GM12878 (cell line): ENCODE measurements at regions not wholly inside any gene's neighbourhood (a gene's known extent, or its start where the extent isn't known, plus 50 kb on each side); places are given as distances from the start of the nearest gene placed in this dataset.

Experiments used
- ATAC-seq: fragments of 200-7000 bp; cut with Tn5 transposase; 3 replicates; pipeline ENCODE4 v1.9.1; 2020; ENCODE audit warnings: mild to moderate bottlenecking, moderate library complexity
- BruUV-seq: library from RNA; stranded (reverse); fragments of 400-500 nt; replicated peaks from 2 replicates; lab custom pipeline; 2021; lab: Mats Ljungman, UMichigan
- CTCF ChIA-PET: fragments of 300-600 bp; sonication (Branson Sonifier 250); formaldehyde crosslinking; extraction: SDS; loops from one replicate; lab custom pipeline; 2021; ENCODE audit warnings: inconsistent platforms; lab: Yijun Ruan, JAX
- POLR2A ChIA-PET: fragments of 350-600 bp; formaldehyde crosslinking; extraction: SDS; loops from one replicate; lab custom pipeline; 2021; ENCODE audit warnings: inconsistent platforms; lab: Charles Lee
- RAD21 ChIA-PET: fragments of 300-600 bp; sonication (Branson Sonifier 250); formaldehyde crosslinking; loops from one replicate; lab custom pipeline; 2023; ENCODE audit warnings: antibody characterized with exemption; ENCODE audit not compliant: unreplicated experiment; lab: Charles Lee
- SMC1A ChIA-PET: fragments of 300-600 bp; sonication (Branson Sonifier 250); formaldehyde crosslinking; loops from one replicate; lab custom pipeline; 2023; ENCODE audit not compliant: unreplicated experiment, uncharacterized antibody; lab: Charles Lee
- DNase-seq: peaks from one replicate; pipeline ENCODE4 v3.0.0-alpha.2; 2011; ENCODE audit warnings: low read depth, low spot score
- FAIRE-seq: peaks from 3 replicates; lab custom pipeline; 2011; peaks lifted over from hg19 to GRCh38; lab: Jason Lieb, UNC
- H2AFZ ChIP-seq: 2 replicates; pipeline ENCODE4 v1.6.0; 2011; ENCODE audit warnings: low read depth, low read length, control low read depth; ENCODE audit not compliant: control insufficient read depth
- H3K27ac ChIP-seq: 2 replicates; pipeline ENCODE4 v1.5.1; 2011; ENCODE audit warnings: control low read depth; ENCODE audit not compliant: control insufficient read depth, insufficient read depth
- H3K27me3 ChIP-seq, 2 experiments: replicated peaks in 1 of 2; 2 replicates each; pipeline versions ENCODE4 v1.6.0 to v1.6.1; 2011; ENCODE audit warnings: low read length in 1 of 2; ENCODE audit not compliant: control insufficient read depth in 2 of 2, insufficient read depth in 2 of 2
- H3K36me3 ChIP-seq, 2 experiments: 2 replicates each; pipeline ENCODE4 v1.5.1; 2011; ENCODE audit warnings: low read length in 1 of 2; ENCODE audit not compliant: control insufficient read depth in 2 of 2, insufficient read depth in 2 of 2
- H3K4me1 ChIP-seq: 2 replicates; pipeline ENCODE4 v1.6.1; 2011; ENCODE audit warnings: mild to moderate bottlenecking, low read length, moderate library complexity, mixed read lengths; ENCODE audit not compliant: control insufficient read depth, insufficient read depth
- H3K4me2 ChIP-seq: 2 replicates; pipeline ENCODE4 v1.6.0; 2011; ENCODE audit warnings: control low read depth; ENCODE audit not compliant: control insufficient read depth, insufficient read depth
- H3K4me3 ChIP-seq: fragments of 200-600 bp; sonication (generic); 2 replicates; pipeline ENCODE4 v1.5.1; 2016
- H3K79me2 ChIP-seq: 2 replicates; pipeline ENCODE4 v1.6.0; 2011; ENCODE audit warnings: low read length; ENCODE audit not compliant: control insufficient read depth, insufficient read depth
- H3K9ac ChIP-seq: 2 replicates; pipeline ENCODE4 v1.8.0; 2011; ENCODE audit warnings: low read length, control low read depth, mixed read lengths; ENCODE audit not compliant: control insufficient read depth, insufficient read depth
- H3K9me3 ChIP-seq: replicated peaks from 3 replicates; pipeline ENCODE4 v1.5.1; 2011; ENCODE audit warnings: mild to moderate bottlenecking, low read length; ENCODE audit not compliant: control insufficient read depth, insufficient read depth
- H4K20me1 ChIP-seq: 2 replicates; pipeline ENCODE4 v1.6.0; 2011; ENCODE audit not compliant: control insufficient read depth, insufficient read depth
- CEBPB ChIP-seq, 2 experiments: fragments of 150-350 bp in 1 of 2; IDR thresholded peaks; 2 replicates each; pipeline ENCODE4 v1.6.1; 2012 to 2014; ENCODE audit warnings: low read depth in 2 of 2, low read length in 2 of 2, borderline replicate concordance in 1 of 2, inconsistent platforms in 1 of 2
- CREM ChIP-seq: IDR thresholded peaks from 2 replicates; pipeline ENCODE4 v1.6.1; 2014; ENCODE audit warnings: antibody characterized with exemption, low read depth
- GABPA ChIP-seq: IDR thresholded peaks from 2 replicates; pipeline ENCODE4 v1.6.1; 2014; ENCODE audit warnings: antibody characterized with exemption, low read depth, mild to moderate bottlenecking, inconsistent platforms
- HDAC2 ChIP-seq: fragments of 200-600 bp; sonication (generic); IDR thresholded peaks from 2 replicates; pipeline ENCODE4 v1.6.1; 2017
- MTA2 ChIP-seq: fragments of 450-650 bp; IDR thresholded peaks from 2 replicates; pipeline ENCODE4 v1.6.1; 2016; ENCODE audit warnings: low read depth, mild to moderate bottlenecking, moderate library complexity
- POLR2A ChIP-seq: IDR thresholded peaks from 2 replicates; pipeline ENCODE4 v1.6.1; 2011; ENCODE audit warnings: low read depth, mild to moderate bottlenecking, low read length
- RB1 ChIP-seq: fragments of 450-650 bp; formaldehyde crosslinking; IDR thresholded peaks from 2 replicates; pipeline ENCODE4 v1.6.1; 2017; ENCODE audit warnings: mild to moderate bottlenecking, borderline replicate concordance
- SREBF2 ChIP-seq: IDR thresholded peaks from 2 replicates; pipeline ENCODE4 v1.6.1; 2012; ENCODE audit warnings: mild to moderate bottlenecking, low read length
- SUZ12 ChIP-seq: fragments of 200-600 bp; sonication (generic); IDR thresholded peaks from one replicate; pipeline ENCODE4 v1.6.1; 2018; ENCODE audit warnings: antibody characterized with exemption, mild to moderate bottlenecking; ENCODE audit not compliant: unreplicated experiment
- TAF1 ChIP-seq: IDR thresholded peaks from 2 replicates; pipeline ENCODE4 v1.6.1; 2011; ENCODE audit warnings: mild to moderate bottlenecking, low read depth, low read length, borderline replicate concordance
- WGBS: methylation state at CpG from one replicate; pipeline ENCODE4 v1.1.6; 2016; ENCODE audit warnings: low lambda C conversion rate; ENCODE audit not compliant: insufficient replicate concordance, insufficient coverage; ENCODE audit errors: missing lambda C conversion rate; 5-methylcytosine and 5-hydroxymethylcytosine counted together
- in situ Hi-C: fragments of 300-500 bp; cut with MboI; formaldehyde crosslinking; loops from 9 replicates; pipeline ENCODE4 v1.14.3; 2018; ENCODE audit warnings: mixed read lengths
- intact Hi-C: fragments of 100-400 bp; cut with micrococcal nuclease; formaldehyde crosslinking; loops from one replicate; pipeline ENCODE4 v1.14.2; 2022; ENCODE audit not compliant: unreplicated experiment
- TF ChIP-seq, protein P1 (sequence below): IDR thresholded peaks from 2 replicates; pipeline ENCODE4 v1.6.1; 2012; ENCODE audit warnings: low read depth, low read length, improper control_type of control experiment
- TF ChIP-seq, protein P2 (sequence below): fragments of 450-650 bp; formaldehyde crosslinking; IDR thresholded peaks from 2 replicates; pipeline ENCODE4 v1.4.0; 2022; ENCODE audit warnings: mild to moderate bottlenecking, moderate library complexity

DNA sequence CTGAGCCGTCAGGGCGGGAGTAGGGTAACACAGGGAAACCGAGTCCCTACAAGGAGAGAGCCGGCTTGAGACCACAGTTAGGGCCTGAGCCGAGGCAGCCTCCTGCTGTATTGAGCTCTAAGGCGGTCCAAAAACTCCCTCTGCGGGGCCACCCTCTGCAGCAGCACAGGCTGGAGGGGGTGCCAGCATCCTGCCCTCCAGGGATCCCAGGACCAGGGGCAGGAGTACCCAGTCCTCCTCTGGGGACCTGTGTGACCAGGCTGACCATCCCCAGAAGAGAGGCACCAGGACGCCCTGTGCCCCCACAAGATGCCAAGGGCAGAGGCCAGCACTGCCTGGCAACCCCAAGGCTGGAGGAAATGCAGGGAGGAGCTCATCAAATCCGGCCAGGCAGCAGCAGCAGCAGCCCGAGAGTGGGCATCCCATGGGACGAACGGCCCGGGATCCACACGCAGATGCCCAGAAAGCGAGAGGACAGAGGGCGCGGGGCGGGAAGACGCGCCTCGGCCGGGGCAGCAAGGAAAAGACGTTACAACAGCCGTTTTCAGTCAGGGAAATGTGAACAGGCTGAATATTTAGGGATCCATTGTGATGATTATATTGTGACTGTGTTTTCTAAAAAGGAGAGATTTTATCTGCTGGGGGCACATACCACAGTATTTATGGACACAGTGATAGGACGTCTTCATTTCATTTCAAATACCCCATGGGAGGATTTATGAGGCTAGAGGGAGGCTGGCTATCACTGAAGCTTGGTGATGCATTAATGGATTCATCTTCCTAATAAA lies 57.1 kb upstream of the COL18A1 start:
- no TSS peak for BruUV-seq
- Histone ChIP-seq H3K4me1 (no peaks in the 10 kb centered on the region), H3K9me3 (no peaks in the 10 kb centered on the region), H3K79me2 (no peaks in the 10 kb centered on the region), H4K20me1 (no peaks in the 10 kb centered on the region), H3K4me3 (no peak overlapping the region), H3K9ac (no peak overlapping the region), H3K27me3 (no peaks in the 10 kb centered on the region; a peak in 1 of 4 replicates), H3K36me3 (no peaks in the 10 kb centered on the region), H3K27ac (no peak overlapping the region), H3K4me2 (no peak overlapping the region), H2AFZ (no peak overlapping the region)
- no peak for ATAC-seq
- no peak for DNase-seq
- TF ChIP-seq RB1 (no peak), SREBF2 (no peak), MTA2 (no peak), HDAC2 (no peak), GABPA (no peak)
- FAIRE-seq, result no peak
- intact Hi-C loops, result no loop called here
- CTCF ChIA-PET, result no interaction called here
- 50% methylated on average over 25 of the region's 25 CpGs for WGBS
- in situ Hi-C loops, result no loop called here
- RAD21 ChIA-PET, result no interaction called here
- POLR2A ChIA-PET, result no interaction called here
- SMC1A ChIA-PET, result no interaction called here

DNA sequence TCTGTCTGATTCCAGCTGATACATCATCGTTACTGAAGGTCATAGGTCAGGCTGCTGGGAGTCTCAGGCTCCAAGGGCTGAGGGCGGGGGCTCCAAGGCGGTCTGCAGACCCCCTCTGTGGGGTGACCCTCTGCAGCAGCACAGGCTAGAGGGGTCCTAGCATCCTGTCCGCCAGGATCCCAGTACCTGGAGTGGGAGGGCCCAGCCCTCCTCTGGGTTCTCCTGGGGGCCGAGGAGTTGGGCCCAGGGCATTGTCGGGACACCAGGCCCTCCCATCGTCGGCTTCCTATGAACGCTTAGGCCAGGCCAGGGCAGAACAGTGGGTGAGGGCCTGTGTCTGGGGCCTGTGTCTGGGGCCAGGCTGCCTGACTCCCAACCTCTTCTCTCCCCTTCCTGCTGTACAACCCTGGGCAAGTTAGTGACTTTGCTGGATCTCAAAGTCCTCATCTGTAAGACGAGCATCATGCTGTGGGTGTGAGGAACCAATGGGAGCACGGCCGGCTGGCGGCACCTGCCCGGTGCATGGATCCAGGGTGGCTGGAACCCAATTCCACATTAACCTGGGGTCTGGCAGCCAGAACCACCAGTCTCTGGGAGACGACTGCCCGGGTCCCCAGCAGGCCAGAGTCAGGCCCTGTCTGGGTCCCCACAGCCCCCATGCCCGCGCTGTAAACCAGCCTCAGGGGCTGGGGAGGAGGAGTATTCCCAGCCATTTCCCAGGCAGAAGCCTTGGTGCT lies 56.2 kb upstream of the COL18A1 start:
- no peak overlapping the region for H3K27ac ChIP-seq
- BruUV-seq, result no TSS peak
- H3K9ac ChIP-seq, result no peak overlapping the region
- ChIA-PET CTCF (no interaction called here), POLR2A (no interaction called here), RAD21 (no interaction called here), SMC1A (no interaction called here)
- ATAC-seq, result no peak
- no peak overlapping the region for H3K4me2 ChIP-seq
- H3K36me3 ChIP-seq, result no peaks in the 10 kb centered on the region
- FAIRE-seq, result no peak
- no peaks in the 10 kb centered on the region; a peak in 1 of 4 replicates for H3K27me3 ChIP-seq
- in situ Hi-C loops, result no loop called here
- H3K9me3 ChIP-seq, result no peaks in the 10 kb centered on the region
- no peaks in the 10 kb centered on the region for H3K4me1 ChIP-seq
- H2AFZ ChIP-seq, result no peak overlapping the region
- no peaks in the 10 kb centered on the region for H3K79me2 ChIP-seq
- no peaks in the 10 kb centered on the region for H4K20me1 ChIP-seq
- WGBS, result 30% methylated on average over 18 of the region's 18 CpGs
- no peak for DNase-seq
- intact Hi-C loops, result no loop called here
- H3K4me3 ChIP-seq, result no peak overlapping the region
- TF ChIP-seq CREM, result no peak
- TF ChIP-seq, protein P1, sequence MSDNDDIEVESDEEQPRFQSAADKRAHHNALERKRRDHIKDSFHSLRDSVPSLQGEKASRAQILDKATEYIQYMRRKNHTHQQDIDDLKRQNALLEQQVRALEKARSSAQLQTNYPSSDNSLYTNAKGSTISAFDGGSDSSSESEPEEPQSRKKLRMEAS, result no peak
- TF ChIP-seq CEBPB (IDR thresholded peaks at IDR 0.05; ENCODE audit: borderline replicate concordance in 1 of 2, low read depth in 2 of 2, low read length in 2 of 2), result no peak
- no peak for TF ChIP-seq POLR2A
- TF ChIP-seq, protein P2, sequence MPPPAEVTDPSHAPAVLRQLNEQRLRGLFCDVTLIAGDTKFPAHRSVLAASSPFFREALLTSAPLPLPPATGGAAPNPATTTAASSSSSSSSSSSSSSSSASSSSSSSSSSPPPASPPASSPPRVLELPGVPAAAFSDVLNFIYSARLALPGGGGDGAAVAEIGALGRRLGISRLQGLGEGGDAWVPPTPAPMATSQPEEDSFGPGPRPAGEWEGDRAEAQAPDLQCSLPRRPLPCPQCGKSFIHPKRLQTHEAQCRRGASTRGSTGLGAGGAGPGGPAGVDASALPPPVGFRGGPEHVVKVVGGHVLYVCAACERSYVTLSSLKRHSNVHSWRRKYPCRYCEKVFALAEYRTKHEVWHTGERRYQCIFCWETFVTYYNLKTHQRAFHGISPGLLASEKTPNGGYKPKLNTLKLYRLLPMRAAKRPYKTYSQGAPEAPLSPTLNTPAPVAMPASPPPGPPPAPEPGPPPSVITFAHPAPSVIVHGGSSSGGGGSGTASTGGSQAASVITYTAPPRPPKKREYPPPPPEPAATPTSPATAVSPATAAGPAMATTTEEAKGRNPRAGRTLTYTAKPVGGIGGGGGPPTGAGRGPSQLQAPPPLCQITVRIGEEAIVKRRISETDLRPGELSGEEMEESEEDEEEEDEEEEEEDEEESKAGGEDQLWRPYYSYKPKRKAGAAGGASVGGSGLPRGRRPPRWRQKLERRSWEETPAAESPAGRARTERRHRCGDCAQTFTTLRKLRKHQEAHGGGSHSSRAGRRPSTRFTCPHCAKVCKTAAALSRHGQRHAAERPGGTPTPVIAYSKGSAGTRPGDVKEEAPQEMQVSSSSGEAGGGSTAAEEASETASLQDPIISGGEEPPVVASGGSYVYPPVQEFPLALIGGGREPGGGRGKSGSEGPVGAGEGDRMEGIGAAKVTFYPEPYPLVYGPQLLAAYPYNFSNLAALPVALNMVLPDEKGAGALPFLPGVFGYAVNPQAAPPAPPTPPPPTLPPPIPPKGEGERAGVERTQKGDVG, result no peak
- TF ChIP-seq TAF1, result no peak
- TF ChIP-seq SUZ12, result no peak
